ENCODE measurements at regions not wholly inside any gene's neighbourhood (a gene's known extent, or its start where the extent isn't known, plus 50 kb on each side); places are given as distances from the start of the nearest gene placed in this dataset.

DNA sequence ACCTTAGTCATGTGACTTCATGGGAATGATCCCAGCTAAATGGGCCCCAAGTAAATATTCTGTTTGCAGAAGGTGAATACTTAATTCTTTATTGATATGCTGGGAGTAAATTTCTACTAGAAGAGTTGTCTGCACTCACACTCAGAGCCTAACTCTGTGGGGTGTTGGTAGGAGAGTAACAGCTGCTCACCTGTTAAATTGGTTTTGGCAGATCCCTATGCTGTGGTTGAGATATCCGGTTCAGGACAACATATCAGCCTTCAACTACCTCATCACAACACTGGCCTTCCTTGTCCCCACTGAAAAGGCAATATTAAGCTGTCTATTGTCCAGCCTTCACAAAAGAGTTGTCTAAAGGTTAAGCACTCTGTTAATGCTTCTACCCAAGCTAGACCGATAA is 738.3 kb downstream of the INHBA start:
- TF ChIP-seq EP300 (IDR thresholded peaks at IDR 0.05) = no peak
- TF ChIP-seq POLR2AphosphoS5 (IDR thresholded peaks at IDR 0.05) = no peak
- no peak for TF ChIP-seq CTCF (IDR thresholded peaks at IDR 0.05)
- TF ChIP-seq POLR2A (IDR thresholded peaks at IDR 0.05) = no peak
- intact Hi-C loops (cut with DNase I; ENCODE audit: low total_unique reads) = no loop called here
- Histone ChIP-seq H3K4me3 (no peak overlapping the region), H3K27ac (no peak overlapping the region), H3K27me3 (no peaks in the 10 kb centered on the region), H3K9me3 (peaks cover 0 to 3% (median 0%) of the 10 kb centered on the region in 4 donors), H3K36me3 (no peaks in the 10 kb centered on the region), H3K4me1 (no peaks in the 10 kb centered on the region)
- DNase-seq = no peak
- WGBS, 5 donors = 72 to 90% (median 84%) methylated on average over 2 of the region's 2 CpGs

- intact Hi-C loops (cut with DNase I; ENCODE audit: low total_unique reads) = no loop called here
- Histone ChIP-seq H3K36me3 (no peaks in the 10 kb centered on the region), H3K27ac (no peak overlapping the region), H3K4me1 (no peaks in the 10 kb centered on the region), H3K4me3 (no peak overlapping the region), H3K9me3 (peaks cover 0 to 3% (median under 1%) of the 10 kb centered on the region in 4 donors), H3K27me3 (no peaks in the 10 kb centered on the region)
- TF ChIP-seq POLR2A (IDR thresholded peaks at IDR 0.05) = no peak
- TF ChIP-seq EP300 (IDR thresholded peaks at IDR 0.05) = no peak
- TF ChIP-seq POLR2AphosphoS5 (IDR thresholded peaks at IDR 0.05) = no peak
- no peak for TF ChIP-seq CTCF (IDR thresholded peaks at IDR 0.05)
- 76 to 94% (median 80%) methylated on average over 1 of the region's 1 CpG for WGBS, 5 donors
- no peak for DNase-seq
Observed at GRCh38 chr7:40959955-40960354, 742.9 kb downstream of the INHBA start.

DNA sequence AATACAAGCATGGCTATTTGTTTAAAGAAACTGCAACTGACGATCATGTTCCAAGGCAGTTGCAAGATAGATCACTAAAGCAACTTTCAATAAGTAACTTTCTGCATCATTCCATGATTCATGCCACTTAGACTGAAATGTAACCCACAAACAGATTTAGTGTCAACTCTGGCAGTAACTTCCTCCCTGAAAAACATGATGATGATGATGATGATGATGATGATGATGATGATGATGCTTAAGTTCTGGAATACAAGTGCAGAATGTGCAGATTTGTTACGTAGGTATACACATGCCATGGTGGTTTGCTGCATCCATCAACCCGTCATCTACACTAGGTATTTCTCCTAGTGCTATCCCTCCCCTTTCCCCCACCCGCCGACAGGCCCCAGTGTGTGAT is 754.7 kb downstream of the INHBA start:
- peaks cover 0 to 35% (median 25%) of the 10 kb centered on the region in 4 donors for H3K9me3 ChIP-seq

GRCh38 chr7:40947566-40947965 is 755.3 kb downstream of the INHBA start:
- intact Hi-C loops (cut with DNase I; ENCODE audit: low total_unique reads) = no loop called here
- Histone ChIP-seq H3K27me3 (no peaks in the 10 kb centered on the region), H3K27ac (no peak overlapping the region), H3K4me3 (no peak overlapping the region), H3K4me1 (no peaks in the 10 kb centered on the region), H3K9me3 (peaks cover 0 to 35% (median 25%) of the 10 kb centered on the region in 4 donors), H3K36me3 (no peaks in the 10 kb centered on the region)
- DNase-seq = no peak
- no peak for TF ChIP-seq CTCF (IDR thresholded peaks at IDR 0.05)
- no peak for TF ChIP-seq POLR2A (IDR thresholded peaks at IDR 0.05)
- TF ChIP-seq POLR2AphosphoS5 (IDR thresholded peaks at IDR 0.05) = no peak
- no peak for TF ChIP-seq EP300 (IDR thresholded peaks at IDR 0.05)

More for the DNA sequence above, 754.7 kb downstream of the INHBA start:
- intact Hi-C loops (cut with DNase I; ENCODE audit: low total_unique reads) = no loop called here
- Histone ChIP-seq H3K4me1 (no peaks in the 10 kb centered on the region), H3K27ac (no peak overlapping the region), H3K27me3 (no peaks in the 10 kb centered on the region), H3K36me3 (no peaks in the 10 kb centered on the region), H3K4me3 (no peak overlapping the region)
- no peak for DNase-seq
- 82 to 95% (median 89%) methylated on average over 4 to 5 of the region's 5 CpGs for WGBS, 5 donors
- TF ChIP-seq POLR2AphosphoS5 (IDR thresholded peaks at IDR 0.05) (no peak), EP300 (IDR thresholded peaks at IDR 0.05) (no peak), CTCF (IDR thresholded peaks at IDR 0.05) (no peak), POLR2A (IDR thresholded peaks at IDR 0.05) (no peak)

Data from stomach (tissue), 8 donors.